HEK293T (cell line): ENCODE measurements at regions not wholly inside any gene's neighbourhood (a gene's known extent, or its start where the extent isn't known, plus 50 kb on each side); places are given as distances from the start of the nearest gene placed in this dataset.

ENCODE experiments used
- ARNT ChIP-seq: fragments of 450-650 bp; IDR thresholded peaks from 2 replicates; pipeline ENCODE4 v1.6.1; 2017; ENCODE audit warnings: mild to moderate bottlenecking
- BHLHE40 ChIP-seq: fragments of 450-650 bp; IDR thresholded peaks from 2 replicates; pipeline ENCODE4 v1.6.1; 2016; ENCODE audit warnings: mild to moderate bottlenecking, moderate library complexity, borderline replicate concordance
- ELF4 ChIP-seq: fragments of 450-650 bp; IDR thresholded peaks from 2 replicates; pipeline ENCODE4 v1.6.1; 2017; ENCODE audit warnings: antibody characterized with exemption
- FOXA1 ChIP-seq: fragments of 450-650 bp; IDR thresholded peaks from 2 replicates; pipeline ENCODE4 v1.6.1; 2016; ENCODE audit warnings: mild to moderate bottlenecking
- FOXK2 ChIP-seq: fragments of 450-650 bp; IDR thresholded peaks from 2 replicates; pipeline ENCODE4 v1.6.1; 2016; ENCODE audit warnings: mild to moderate bottlenecking
- FOXM1 ChIP-seq: fragments of 450-650 bp; IDR thresholded peaks from 2 replicates; pipeline ENCODE4 v1.6.1; 2017; ENCODE audit warnings: mild to moderate bottlenecking, borderline replicate concordance
- HDGF ChIP-seq: fragments of 450-650 bp; IDR thresholded peaks from 2 replicates; pipeline ENCODE4 v1.6.1; 2017; ENCODE audit warnings: antibody characterized with exemption, borderline replicate concordance
- LEF1 ChIP-seq: fragments of 450-650 bp; IDR thresholded peaks from 2 replicates; pipeline ENCODE4 v1.6.1; 2017; ENCODE audit warnings: mild to moderate bottlenecking, borderline replicate concordance
- NFRKB ChIP-seq: fragments of 450-650 bp; IDR thresholded peaks from 2 replicates; pipeline ENCODE4 v1.6.1; 2016; ENCODE audit warnings: mild to moderate bottlenecking, moderate library complexity
- PKNOX1 ChIP-seq: fragments of 450-650 bp; IDR thresholded peaks from 2 replicates; pipeline ENCODE4 v1.6.1; 2016
- SP1 ChIP-seq: fragments of 450-650 bp; IDR thresholded peaks from 2 replicates; pipeline ENCODE4 v1.6.1; 2017
- TARDBP ChIP-seq: fragments of 450-650 bp; IDR thresholded peaks from 2 replicates; pipeline ENCODE4 v1.6.1; 2016
- ZNF384 ChIP-seq: fragments of 450-650 bp; IDR thresholded peaks from 2 replicates; pipeline ENCODE4 v1.6.1; 2016

GRCh38 chr12:126369487-126370463 is 1304.5 kb downstream of the AACS start:
- no peak for TF ChIP-seq TARDBP
- TF ChIP-seq HDGF, result no peak
- no peak for TF ChIP-seq ELF4
- TF ChIP-seq FOXA1, result no peak
- TF ChIP-seq SP1, result no peak
- TF ChIP-seq FOXM1, result no peak
- TF ChIP-seq ZNF384, result no peak
- no peak for TF ChIP-seq PKNOX1
- no peak for TF ChIP-seq BHLHE40
- no peak for TF ChIP-seq LEF1
- TF ChIP-seq ARNT, result no peak
- no peak for TF ChIP-seq FOXK2
- TF ChIP-seq NFRKB, result no peak
